GM19467 (cell line): ENCODE measurements at regions not wholly inside any gene's neighbourhood (a gene's known extent, or its start where the extent isn't known, plus 50 kb on each side); places are given as distances from the start of the nearest gene placed in this dataset.

Experiments used
- ATAC-seq: cut with Tn5 transposase; IDR thresholded peaks from one replicate; pipeline ENCODE4 v1.9.1; 2021; ENCODE audit warnings: mild to moderate bottlenecking, moderate library complexity; ENCODE audit not compliant: unreplicated experiment

- ATAC-seq, result no peak
These were observed 296.1 kb upstream of the DMAC1 start for GRCh38 chr9:8095672-8096086.

- no peak for ATAC-seq
These were observed 288.9 kb upstream of the DMAC1 start for GRCh38 chr9:8088477-8088876.

DNA sequence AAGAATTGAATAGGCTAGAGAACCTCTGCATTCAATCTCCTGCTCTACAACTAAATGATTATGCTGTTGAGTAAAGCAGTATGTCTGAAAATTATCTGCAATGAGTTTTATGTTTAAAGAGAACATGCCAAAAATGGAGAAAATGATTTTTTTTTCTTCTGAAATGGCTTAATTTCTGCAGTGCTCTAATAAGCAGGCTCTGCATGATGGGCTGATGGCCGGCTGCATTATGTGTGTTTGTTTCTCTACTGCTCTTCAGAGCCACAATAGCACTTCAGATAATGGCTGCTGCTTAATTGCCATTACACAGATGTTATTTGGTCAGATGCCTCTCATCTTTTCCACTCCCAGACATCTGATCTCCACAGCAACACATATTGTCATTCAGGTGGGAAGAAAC is 286.4 kb upstream of the DMAC1 start:
- ATAC-seq, result no peak

DNA sequence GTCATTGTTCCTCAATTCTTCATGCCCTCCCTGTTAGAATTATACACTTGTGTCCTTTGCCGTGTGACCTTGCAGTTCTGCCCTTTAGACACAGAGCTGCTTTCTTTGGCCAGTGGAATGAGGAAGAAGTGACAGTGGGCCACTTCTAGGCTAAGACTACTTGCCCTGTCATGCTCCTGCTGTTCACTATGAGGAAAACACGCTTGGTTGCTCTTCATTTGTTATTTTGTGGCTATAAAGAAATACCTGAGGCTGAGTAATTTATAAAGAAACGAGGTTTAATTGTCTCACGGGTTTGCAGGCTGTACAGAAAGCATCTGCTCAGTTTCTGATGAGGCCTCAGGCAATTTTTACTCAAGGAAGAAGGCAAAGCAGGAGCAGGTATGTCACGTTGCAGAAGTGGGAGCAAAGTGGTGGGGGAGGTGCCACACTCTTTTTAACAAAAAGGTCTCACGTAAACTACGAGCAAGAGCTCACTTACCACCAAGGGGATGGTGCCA is 279.1 kb upstream of the DMAC1 start:
- no peak for ATAC-seq

DNA sequence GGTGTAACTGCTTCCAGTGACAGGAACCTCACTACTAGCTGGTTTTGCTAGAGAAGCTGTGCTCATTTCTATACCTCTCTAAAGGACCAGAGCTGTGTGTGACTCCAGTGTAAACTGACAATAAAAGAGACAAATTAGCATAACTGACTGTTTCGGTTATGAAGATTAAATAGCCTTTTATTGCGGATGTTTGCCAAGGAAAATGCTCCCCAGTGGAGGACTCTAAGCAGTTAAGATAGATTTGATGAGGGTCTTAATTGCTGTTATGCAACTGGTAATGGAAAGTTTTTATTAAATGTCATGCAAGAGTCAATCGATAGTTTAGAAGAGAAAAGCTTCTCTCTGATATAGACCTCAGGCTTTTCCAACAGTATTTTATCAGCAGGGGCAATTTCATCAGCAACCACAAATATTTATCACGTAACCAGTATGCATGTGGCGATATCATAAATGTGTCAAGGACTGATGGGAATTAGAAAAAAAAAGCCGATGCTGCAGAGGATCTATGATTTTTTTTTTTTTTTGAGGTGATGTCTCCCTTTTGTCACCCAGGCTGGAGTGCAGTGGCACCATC is 275.2 kb upstream of the DMAC1 start:
- no peak for ATAC-seq

DNA sequence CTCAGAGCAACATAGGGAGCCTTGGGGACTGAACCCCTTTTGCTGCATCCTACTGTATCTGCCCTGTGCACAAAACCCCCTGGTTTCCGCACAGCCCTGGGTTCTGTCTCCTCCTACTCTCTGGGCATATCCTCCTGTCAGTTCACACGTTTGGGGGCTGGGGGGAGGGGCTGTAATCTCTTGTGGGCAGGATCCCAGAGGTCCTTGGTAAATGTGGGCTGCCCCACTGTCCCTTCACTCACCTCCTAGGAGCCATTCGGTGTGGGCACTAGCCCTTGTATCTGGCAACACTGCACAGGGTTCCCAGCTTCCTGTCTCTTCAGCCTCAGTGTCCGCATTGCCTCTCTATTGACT is 271.8 kb upstream of the DMAC1 start:
- no peak for ATAC-seq

DNA sequence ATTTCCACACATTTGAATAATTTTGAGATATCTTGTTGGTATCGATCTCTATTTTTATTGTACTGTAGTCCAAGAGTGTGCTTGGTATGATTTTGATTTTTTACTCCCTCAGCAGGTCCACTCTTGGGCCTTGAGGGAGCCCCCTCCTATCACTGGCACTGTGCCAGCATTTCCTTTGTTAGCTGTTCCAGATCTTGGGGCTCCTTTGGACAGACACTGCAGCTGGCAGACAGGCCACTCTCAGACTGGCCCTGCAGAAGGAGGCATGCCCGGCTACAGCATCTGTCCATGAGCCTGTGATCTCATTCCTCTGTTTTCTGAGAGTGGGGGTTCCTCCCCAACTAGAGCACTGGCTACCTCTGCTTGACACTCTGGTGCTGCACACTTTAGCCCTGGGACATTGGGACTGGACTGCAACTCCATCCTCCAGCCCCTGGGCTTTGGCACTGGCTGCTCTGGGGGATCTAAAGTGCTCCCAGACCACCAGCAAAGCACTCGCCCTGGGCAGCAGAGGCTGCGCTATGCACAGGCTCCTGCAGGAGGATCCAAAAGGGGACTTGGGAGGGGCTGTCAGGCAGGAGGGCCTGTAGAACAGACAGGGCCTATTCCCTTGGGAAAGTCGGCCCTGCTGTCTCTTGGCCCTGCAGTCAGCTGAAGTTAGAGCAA is 271.3 kb upstream of the DMAC1 start:
- no peak for ATAC-seq

DNA sequence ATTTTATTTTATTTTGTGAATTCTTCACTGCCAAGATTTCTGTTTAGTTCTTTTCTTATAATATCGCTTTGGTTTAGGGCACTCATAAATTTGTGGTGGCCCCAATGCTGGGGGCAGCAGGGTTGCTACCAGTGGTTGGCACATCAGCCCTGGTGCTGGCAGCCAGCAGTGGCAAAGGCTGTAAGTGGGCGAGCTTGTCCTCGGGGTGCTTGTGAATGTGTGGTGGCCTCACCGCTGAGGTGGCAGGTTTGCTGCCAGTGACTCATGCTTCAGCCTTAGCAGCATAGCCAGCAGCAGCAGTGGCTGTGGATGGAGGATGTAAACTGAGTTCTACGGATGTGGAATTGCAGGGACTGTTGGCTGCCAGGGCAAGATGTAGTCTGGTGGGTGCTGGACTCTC is 262.9 kb upstream of the DMAC1 start:
- ATAC-seq, result no peak

GRCh38 chr9:8053501-8053900 is 253.9 kb upstream of the DMAC1 start:
- no peak for ATAC-seq

- no peak for ATAC-seq
These were observed 253.4 kb upstream of the DMAC1 start for GRCh38 chr9:8052991-8053390.

DNA sequence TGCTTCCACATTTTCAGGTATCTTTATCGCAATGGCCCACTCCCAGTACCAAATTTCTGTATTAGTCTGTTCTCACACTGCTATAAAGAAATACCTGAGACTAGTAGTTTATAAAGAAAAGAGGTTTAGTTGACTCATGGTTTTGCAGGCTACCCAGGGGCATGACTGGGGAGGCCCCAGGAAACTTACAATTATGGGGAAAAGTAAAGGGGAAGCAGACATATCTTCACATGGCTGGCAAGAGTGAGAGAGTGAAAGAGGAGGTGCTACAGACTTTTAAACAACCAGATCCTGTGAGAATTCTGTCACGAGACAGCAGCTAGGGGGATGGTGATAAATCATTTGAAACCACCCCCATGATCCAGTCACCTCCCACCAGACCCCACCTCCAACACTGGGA is 238.2 kb upstream of the DMAC1 start:
- no peak for ATAC-seq

DNA sequence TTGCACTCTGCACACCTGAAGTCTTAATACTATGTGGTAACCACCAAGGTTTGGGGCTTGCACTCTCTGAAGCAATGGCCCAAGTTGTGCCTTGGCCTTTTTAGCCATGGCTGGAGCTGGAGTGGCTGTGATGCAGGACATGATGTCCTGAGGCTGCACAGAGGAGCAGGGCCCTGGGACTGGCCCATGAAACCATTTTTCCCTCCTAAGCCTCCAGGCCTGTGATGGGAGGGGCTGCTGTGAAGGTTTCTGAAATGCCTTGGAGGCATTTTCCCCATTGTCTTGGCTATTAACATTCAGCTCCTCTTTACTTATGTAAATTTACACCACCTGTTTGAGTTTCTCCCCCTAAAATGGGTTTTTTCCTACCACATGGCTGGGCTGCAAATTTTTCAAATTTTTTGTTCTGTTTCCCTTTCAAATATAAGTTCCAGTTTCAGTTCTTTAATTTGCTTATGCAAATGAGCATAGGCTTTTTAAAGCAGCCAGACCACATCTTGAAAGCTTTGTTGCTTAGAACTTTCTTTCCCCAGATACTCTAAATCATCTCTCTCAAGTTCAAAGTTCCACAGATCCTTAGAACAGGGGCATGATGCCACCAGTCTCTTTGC is 237.4 kb upstream of the DMAC1 start:
- ATAC-seq, result no peak

DNA sequence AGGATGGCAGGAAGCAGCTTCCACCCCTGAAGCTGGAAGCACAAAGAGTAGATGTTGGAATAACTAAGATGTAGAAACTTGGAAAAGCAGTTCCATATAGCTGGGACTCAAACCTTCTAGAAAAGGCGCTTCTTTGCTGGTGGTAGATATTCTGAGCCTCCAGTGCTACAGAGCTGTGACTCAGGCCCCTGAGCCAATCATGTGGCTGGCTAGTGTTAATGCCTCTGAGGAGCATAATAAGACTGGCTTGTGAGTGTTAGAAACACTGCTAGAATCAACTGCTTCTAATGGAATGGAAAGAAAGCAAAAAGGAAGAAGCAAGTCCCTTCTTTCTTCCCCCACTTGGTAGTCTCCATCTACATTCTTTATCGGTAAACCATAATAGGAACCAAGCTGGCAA is 234.2 kb upstream of the DMAC1 start:
- ATAC-seq, result no peak

- ATAC-seq, result no peak
These were observed 230.5 kb upstream of the DMAC1 start for GRCh38 chr9:8030095-8030494.

DNA sequence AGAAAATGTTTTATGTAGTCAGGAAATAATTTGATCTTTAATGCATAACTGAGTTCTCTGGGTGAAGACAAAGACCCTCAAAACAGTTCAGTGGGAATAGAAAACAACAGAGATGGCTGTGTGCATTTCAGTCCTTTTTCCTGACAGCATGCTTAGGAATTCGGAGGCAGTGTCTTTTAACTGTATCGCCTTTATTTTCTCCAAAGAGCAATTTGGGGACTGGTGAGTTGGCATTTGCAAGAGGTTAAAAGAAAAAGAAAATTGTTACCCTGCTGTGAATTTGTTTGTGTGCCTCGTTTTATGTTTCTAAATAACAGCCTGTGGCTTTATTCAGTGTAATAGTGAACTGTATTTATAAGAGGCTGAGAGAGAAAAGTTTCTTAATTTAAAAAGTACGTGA is 227.8 kb upstream of the DMAC1 start:
- no peak for ATAC-seq

DNA sequence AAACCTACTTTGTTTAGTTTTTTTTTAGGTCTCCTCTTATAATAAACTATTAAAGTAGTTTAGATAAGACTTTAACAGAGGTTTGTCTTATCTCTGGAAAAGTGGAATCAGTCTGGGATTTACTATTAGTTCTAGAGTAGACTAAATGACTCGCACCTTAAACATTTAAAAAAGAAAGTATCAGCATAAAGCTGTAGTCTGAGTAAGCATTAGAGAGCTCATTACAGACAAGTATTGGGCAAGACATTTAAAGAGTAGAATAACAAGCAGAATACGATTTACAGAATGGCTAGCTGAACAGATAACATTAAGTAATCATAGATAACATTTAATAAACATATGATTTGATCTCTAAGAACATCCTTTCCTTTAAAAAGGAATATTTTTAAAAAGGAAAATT is 226.0 kb upstream of the DMAC1 start:
- ATAC-seq, result no peak

GRCh38 chr9:8020186-8020585 is 220.6 kb upstream of the DMAC1 start:
- ATAC-seq, result no peak

GRCh38 chr9:8019636-8020035 is 220.1 kb upstream of the DMAC1 start:
- ATAC-seq, result no peak

DNA sequence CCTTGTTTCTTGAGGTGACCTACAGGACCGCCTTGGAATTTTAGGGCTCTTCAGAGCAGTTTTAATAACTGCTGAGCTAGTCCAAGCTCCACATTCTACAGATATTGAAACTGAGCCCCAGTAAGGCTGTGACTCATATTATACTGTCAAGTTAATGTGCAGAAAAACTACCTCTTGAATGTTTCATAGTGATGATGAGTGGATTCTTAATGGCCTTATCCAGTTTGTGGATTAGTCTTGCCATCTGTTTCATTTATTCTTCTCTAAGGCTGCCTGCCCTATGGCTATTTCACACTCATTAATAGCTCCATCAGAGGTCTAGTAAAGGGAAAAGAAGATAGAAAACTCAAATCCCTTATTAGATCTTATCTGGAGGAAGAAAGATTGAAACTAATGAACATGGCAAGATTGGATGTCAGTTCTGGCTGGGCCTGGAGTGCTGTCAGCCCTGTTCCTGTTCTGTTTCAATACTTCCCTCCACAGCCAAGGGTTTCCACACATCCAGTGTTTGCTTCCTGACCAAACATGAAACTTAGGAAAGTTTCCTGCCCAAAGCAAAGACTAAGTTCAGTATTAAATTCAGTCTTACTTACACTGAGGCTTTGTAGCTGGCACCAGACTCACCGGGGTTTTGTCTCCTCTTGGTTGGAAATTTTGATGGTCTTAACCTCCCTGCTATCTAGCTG is 215.6 kb upstream of the DMAC1 start:
- ATAC-seq, result no peak

DNA sequence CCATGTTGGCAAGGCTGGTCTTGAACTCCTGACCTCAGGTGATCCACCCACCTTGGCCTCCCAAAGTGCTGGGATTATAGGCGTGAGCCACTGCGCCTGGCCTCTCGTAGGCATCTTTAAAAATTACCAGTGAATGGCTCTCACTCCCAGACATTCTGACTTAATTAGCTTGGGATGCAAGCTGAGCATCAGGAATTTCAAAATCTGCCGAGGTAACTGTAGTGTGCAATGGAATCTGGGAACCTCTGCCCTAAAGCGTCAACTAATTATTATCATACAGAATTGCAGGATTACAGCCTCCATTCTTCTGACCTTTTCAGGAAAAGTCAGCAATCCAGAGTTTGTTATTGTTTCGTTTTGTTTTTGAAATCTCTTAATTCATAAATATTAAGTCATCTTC is 213.4 kb upstream of the DMAC1 start:
- no peak for ATAC-seq

- ATAC-seq, result no peak
These were observed 212.4 kb upstream of the DMAC1 start for GRCh38 chr9:8011974-8012373.

DNA sequence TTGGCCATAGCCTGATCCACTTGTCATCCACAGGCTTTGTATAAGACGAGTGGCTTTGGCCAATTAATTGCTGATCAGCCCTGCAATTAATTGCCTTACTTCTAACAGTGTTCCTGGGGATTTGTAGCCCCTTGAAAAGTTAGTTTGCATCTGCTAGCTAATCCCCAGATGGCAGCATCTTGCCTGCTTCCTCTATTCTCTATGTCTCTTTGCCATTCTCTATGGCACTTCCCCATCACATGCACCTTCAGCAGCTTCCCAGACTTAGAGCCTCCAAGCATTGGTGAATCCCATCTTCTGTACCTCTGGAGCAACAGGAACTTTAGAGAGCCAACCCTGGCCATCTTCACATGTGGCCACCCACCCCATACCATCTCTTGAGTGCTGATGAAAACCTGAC is 197.0 kb upstream of the DMAC1 start:
- no peak for ATAC-seq
